ENCODE measurements at regions not wholly inside any gene's neighbourhood (a gene's known extent, or its start where the extent isn't known, plus 50 kb on each side); places are given as distances from the start of the nearest gene placed in this dataset.

GRCh38 chr2:221309892-221310583 is 262.1 kb downstream of the EPHA4 start:
- no peak overlapping the region for H3K27ac ChIP-seq (ENCODE audit: extremely low read length, insufficient read depth, low read length)

More at GRCh38 chr2:221309892-221310583, 262.1 kb downstream of the EPHA4 start:
- no TSS peak for BruUV-seq (replicated peaks)
- Histone ChIP-seq H3K9me3 (ENCODE audit: low read length) (no peaks in the 10 kb centered on the region), H2AFZ (ENCODE audit: low read length) (no peak overlapping the region), H3K4me1 (ENCODE audit: insufficient read depth, low read length) (no peaks in the 10 kb centered on the region), H4K20me1 (ENCODE audit: insufficient read depth, low read length) (no peaks in the 10 kb centered on the region), H3K4me2 (ENCODE audit: low read depth, low read length) (no peak overlapping the region), H3K79me2 (ENCODE audit: insufficient read depth, low read length) (no peaks in the 10 kb centered on the region), H3K9ac (ENCODE audit: insufficient read depth, low read depth, low read length) (no peak overlapping the region), H3K36me3 (replicated peaks in 1 of 2; ENCODE audit: control insufficient read depth in 1 of 2, insufficient read depth in 2 of 2, low read length in 2 of 2) (no peaks in the 10 kb centered on the region), H3K27me3 (ENCODE audit: control insufficient read depth in 1 of 2, insufficient read depth in 2 of 2, low read length in 2 of 2) (no peaks in the 10 kb centered on the region), H3K4me3 (replicated peaks in 1 of 3; ENCODE audit: insufficient read depth in 1 of 3, low read depth in 2 of 3, low read length in 3 of 3) (no peak overlapping the region)
- no peak for FAIRE-seq
- intact Hi-C loops (cut with micrococcal nuclease; ENCODE audit: unreplicated experiment) (no loop called here), in situ Hi-C loops (cut with HindIII; ENCODE audit: extremely low pct_ligation_motif_present, low pct_unique_long_range_greater_than_20kb) (no loop called here)
- TF ChIP-seq ZMYM2 (CRISPR knock-in tag; IDR thresholded peaks at IDR 0.05) (no peak), ZMYM4 (CRISPR knock-in tag; IDR thresholded peaks at IDR 0.05) (no peak), SRSF9 (IDR thresholded peaks at IDR 0.05; ENCODE audit: borderline replicate concordance, insufficient read depth, low read depth, low read length, poor library complexity, severe bottlenecking) (no peak), GTF3A (CRISPR knock-in tag; conservative IDR thresholded peaks at IDR 0.05) (no peak), NFE2 (CRISPR knock-in tag; IDR thresholded peaks at IDR 0.05) (no peak), PHB2 (IDR thresholded peaks at IDR 0.05; ENCODE audit: partially characterized antibody) (no peak), ZNF18 (CRISPR knock-in tag; IDR thresholded peaks at IDR 0.05; ENCODE audit: insufficient replicate concordance) (no peak)
- TF ChIP-seq, protein P1, sequence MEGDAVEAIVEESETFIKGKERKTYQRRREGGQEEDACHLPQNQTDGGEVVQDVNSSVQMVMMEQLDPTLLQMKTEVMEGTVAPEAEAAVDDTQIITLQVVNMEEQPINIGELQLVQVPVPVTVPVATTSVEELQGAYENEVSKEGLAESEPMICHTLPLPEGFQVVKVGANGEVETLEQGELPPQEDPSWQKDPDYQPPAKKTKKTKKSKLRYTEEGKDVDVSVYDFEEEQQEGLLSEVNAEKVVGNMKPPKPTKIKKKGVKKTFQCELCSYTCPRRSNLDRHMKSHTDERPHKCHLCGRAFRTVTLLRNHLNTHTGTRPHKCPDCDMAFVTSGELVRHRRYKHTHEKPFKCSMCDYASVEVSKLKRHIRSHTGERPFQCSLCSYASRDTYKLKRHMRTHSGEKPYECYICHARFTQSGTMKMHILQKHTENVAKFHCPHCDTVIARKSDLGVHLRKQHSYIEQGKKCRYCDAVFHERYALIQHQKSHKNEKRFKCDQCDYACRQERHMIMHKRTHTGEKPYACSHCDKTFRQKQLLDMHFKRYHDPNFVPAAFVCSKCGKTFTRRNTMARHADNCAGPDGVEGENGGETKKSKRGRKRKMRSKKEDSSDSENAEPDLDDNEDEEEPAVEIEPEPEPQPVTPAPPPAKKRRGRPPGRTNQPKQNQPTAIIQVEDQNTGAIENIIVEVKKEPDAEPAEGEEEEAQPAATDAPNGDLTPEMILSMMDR (CRISPR knock-in tag; IDR thresholded peaks at IDR 0.05), result no peak
- TF ChIP-seq, protein P2, sequence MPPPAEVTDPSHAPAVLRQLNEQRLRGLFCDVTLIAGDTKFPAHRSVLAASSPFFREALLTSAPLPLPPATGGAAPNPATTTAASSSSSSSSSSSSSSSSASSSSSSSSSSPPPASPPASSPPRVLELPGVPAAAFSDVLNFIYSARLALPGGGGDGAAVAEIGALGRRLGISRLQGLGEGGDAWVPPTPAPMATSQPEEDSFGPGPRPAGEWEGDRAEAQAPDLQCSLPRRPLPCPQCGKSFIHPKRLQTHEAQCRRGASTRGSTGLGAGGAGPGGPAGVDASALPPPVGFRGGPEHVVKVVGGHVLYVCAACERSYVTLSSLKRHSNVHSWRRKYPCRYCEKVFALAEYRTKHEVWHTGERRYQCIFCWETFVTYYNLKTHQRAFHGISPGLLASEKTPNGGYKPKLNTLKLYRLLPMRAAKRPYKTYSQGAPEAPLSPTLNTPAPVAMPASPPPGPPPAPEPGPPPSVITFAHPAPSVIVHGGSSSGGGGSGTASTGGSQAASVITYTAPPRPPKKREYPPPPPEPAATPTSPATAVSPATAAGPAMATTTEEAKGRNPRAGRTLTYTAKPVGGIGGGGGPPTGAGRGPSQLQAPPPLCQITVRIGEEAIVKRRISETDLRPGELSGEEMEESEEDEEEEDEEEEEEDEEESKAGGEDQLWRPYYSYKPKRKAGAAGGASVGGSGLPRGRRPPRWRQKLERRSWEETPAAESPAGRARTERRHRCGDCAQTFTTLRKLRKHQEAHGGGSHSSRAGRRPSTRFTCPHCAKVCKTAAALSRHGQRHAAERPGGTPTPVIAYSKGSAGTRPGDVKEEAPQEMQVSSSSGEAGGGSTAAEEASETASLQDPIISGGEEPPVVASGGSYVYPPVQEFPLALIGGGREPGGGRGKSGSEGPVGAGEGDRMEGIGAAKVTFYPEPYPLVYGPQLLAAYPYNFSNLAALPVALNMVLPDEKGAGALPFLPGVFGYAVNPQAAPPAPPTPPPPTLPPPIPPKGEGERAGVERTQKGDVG (CRISPR knock-in tag; IDR thresholded peaks at IDR 0.05; ENCODE audit: borderline replicate concordance), result no peak
- TF ChIP-seq, protein P3, sequence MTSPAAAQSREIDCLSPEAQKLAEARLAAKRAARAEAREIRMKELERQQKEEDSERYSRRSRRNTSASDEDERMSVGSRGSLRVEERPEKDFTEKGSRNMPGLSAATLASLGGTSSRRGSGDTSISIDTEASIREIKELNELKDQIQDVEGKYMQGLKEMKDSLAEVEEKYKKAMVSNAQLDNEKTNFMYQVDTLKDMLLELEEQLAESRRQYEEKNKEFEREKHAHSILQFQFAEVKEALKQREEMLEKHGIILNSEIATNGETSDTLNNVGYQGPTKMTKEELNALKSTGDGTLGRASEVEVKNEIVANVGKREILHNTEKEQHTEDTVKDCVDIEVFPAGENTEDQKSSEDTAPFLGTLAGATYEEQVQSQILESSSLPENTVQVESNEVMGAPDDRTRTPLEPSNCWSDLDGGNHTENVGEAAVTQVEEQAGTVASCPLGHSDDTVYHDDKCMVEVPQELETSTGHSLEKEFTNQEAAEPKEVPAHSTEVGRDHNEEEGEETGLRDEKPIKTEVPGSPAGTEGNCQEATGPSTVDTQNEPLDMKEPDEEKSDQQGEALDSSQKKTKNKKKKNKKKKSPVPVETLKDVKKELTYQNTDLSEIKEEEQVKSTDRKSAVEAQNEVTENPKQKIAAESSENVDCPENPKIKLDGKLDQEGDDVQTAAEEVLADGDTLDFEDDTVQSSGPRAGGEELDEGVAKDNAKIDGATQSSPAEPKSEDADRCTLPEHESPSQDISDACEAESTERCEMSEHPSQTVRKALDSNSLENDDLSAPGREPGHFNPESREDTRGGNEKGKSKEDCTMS (CRISPR knock-in tag; conservative IDR thresholded peaks at IDR 0.05), result no peak
- POLR2A ChIA-PET, result no interaction called here
- no peak for DNase-seq (ENCODE audit: low spot score)
- WGBS (ENCODE audit: low lambda C conversion rate), result 5% methylated on average over 10 of the region's 10 CpGs
- CTCF ChIA-PET (ENCODE audit: low intra/inter-chr PET ratio, low total read pairs), result no interaction called here
- ATAC-seq, result no peak
